GM18867 (cell line): ENCODE measurements at regions not wholly inside any gene's neighbourhood (a gene's known extent, or its start where the extent isn't known, plus 50 kb on each side); places are given as distances from the start of the nearest gene placed in this dataset.
"Not testable (repeated sequence)": the region's sequence is repeated elsewhere in the genome, so short reads cannot be mapped to it uniquely, and the experiment has no call there.

ENCODE experiments used
- ATAC-seq: cut with Tn5 transposase; IDR thresholded peaks from one replicate; pipeline ENCODE4 v1.9.1; 2021; ENCODE audit warnings: mild to moderate bottlenecking, moderate library complexity; ENCODE audit not compliant: unreplicated experiment

GRCh38 chr16:16448423-16448822, 69.5 kb downstream of the NPIPA7 start:
- ATAC-seq: not testable (repeated sequence)

- ATAC-seq: not testable (repeated sequence)
Measured at GRCh38 chr16:16449712-16450237, 70.8 kb downstream of the NPIPA7 start.

GRCh38 chr16:16451721-16452410, 72.9 kb downstream of the NPIPA7 start:
- ATAC-seq: not testable (repeated sequence)

- ATAC-seq: not testable (repeated sequence)
Measured at GRCh38 chr16:16458579-16458978, 79.6 kb downstream of the NPIPA7 start.

GRCh38 chr16:16463792-16464191, 84.9 kb downstream of the NPIPA7 start:
- not testable (repeated sequence) for ATAC-seq

- ATAC-seq: not testable (repeated sequence)
Measured at GRCh38 chr16:16488919-16489318, 110.0 kb downstream of the NPIPA7 start.

GRCh38 chr16:16489466-16489865, 110.5 kb downstream of the NPIPA7 start:
- ATAC-seq: not testable (repeated sequence)

GRCh38 chr16:16494114-16494513, 115.2 kb downstream of the NPIPA7 start:
- ATAC-seq: not testable (repeated sequence)

GRCh38 chr16:16494998-16495397, 116.1 kb downstream of the NPIPA7 start:
- not testable (repeated sequence) for ATAC-seq

GRCh38 chr16:16499875-16500274, 120.9 kb downstream of the NPIPA7 start:
- ATAC-seq: not testable (repeated sequence)

GRCh38 chr16:16507041-16507440, 128.1 kb downstream of the NPIPA7 start:
- ATAC-seq: not testable (repeated sequence)

GRCh38 chr16:16508344-16508743, 129.4 kb downstream of the NPIPA7 start:
- not testable (repeated sequence) for ATAC-seq

GRCh38 chr16:16519395-16519794, 140.5 kb downstream of the NPIPA7 start:
- not testable (repeated sequence) for ATAC-seq

GRCh38 chr16:16521239-16522002, 142.5 kb downstream of the NPIPA7 start:
- ATAC-seq: not testable (repeated sequence)

- not testable (repeated sequence) for ATAC-seq
Measured at GRCh38 chr16:16526998-16527397, 148.1 kb downstream of the NPIPA7 start.

GRCh38 chr16:16530744-16531143, 151.8 kb downstream of the NPIPA7 start:
- ATAC-seq: not testable (repeated sequence)

- ATAC-seq: not testable (repeated sequence)
Measured at GRCh38 chr16:16535565-16535964, 156.6 kb downstream of the NPIPA7 start.

- not testable (repeated sequence) for ATAC-seq
Measured at GRCh38 chr16:16536151-16536550, 157.2 kb downstream of the NPIPA7 start.

- not testable (repeated sequence) for ATAC-seq
Measured at GRCh38 chr16:16549710-16550109, 170.8 kb downstream of the NPIPA7 start.

- not testable (repeated sequence) for ATAC-seq
Measured at GRCh38 chr16:16550824-16551223, 171.9 kb downstream of the NPIPA7 start.

GRCh38 chr16:16552819-16553340, 173.9 kb downstream of the NPIPA7 start:
- ATAC-seq: not testable (repeated sequence)
